DOHH2 (cell line): ENCODE measurements at regions not wholly inside any gene's neighbourhood (a gene's known extent, or its start where the extent isn't known, plus 50 kb on each side); places are given as distances from the start of the nearest gene placed in this dataset.

Source experiments
- H3F3A ChIP-seq: fragments of 200-600 bp; sonication (generic), shearing (Covaris generic); 2 replicates; pipeline ENCODE4 v1.6.0; 2016; ENCODE audit warnings: antibody characterized with exemption, mild to moderate bottlenecking; ENCODE audit not compliant: control insufficient read depth, insufficient read depth
- H3K27ac ChIP-seq: fragments of 200-600 bp; sonication (generic); 2 replicates; pipeline ENCODE4 v1.5.1; 2014; ENCODE audit warnings: low read depth, mild to moderate bottlenecking, low read length, moderate library complexity
- H3K27me3 ChIP-seq: fragments of 200-600 bp; sonication (generic); 2 replicates; pipeline ENCODE4 v1.6.1; 2014; ENCODE audit warnings: mild to moderate bottlenecking, low read length, mixed read lengths; ENCODE audit not compliant: control insufficient read depth
- H3K36me3 ChIP-seq: fragments of 200-600 bp; sonication (generic); 2 replicates; pipeline ENCODE4 v1.6.1; 2014; ENCODE audit warnings: mild to moderate bottlenecking, low read length, moderate library complexity, mixed read lengths; ENCODE audit not compliant: control insufficient read depth
- H3K4me1 ChIP-seq: fragments of 200-600 bp; sonication (generic); 2 replicates; pipeline ENCODE4 v1.6.1; 2014; ENCODE audit warnings: mild to moderate bottlenecking, low read length, mixed read lengths; ENCODE audit not compliant: control insufficient read depth
- H3K4me2 ChIP-seq: fragments of 200-600 bp; sonication (generic); 2 replicates; pipeline ENCODE4 v1.6.0; 2014; ENCODE audit warnings: mild to moderate bottlenecking, low read length, moderate library complexity
- H3K4me3 ChIP-seq: fragments of 200-600 bp; sonication (generic); 2 replicates; pipeline ENCODE4 v1.5.1; 2014; ENCODE audit warnings: mild to moderate bottlenecking, low read length, mixed read lengths
- H3K79me2 ChIP-seq: fragments of 200-600 bp; sonication (generic); 2 replicates; pipeline ENCODE4 v1.6.1; 2014; ENCODE audit warnings: mild to moderate bottlenecking, low read length, mixed read lengths; ENCODE audit not compliant: control insufficient read depth
- H3K9me2 ChIP-seq: fragments of 200-600 bp; sonication (generic); replicated peaks from 2 replicates; pipeline ENCODE4 v1.6.1; 2014; ENCODE audit warnings: mild to moderate bottlenecking, low read length, mixed read lengths; ENCODE audit not compliant: control insufficient read depth
- H3K9me3 ChIP-seq: fragments of 200-600 bp; sonication (generic); 2 replicates; pipeline ENCODE4 v1.6.1; 2014; ENCODE audit warnings: antibody characterized with exemption, low read length, mixed read lengths; ENCODE audit not compliant: control insufficient read depth, insufficient read depth
- H4K20me1 ChIP-seq: fragments of 200-600 bp; sonication (generic); 2 replicates; pipeline ENCODE4 v1.6.0; 2014; ENCODE audit warnings: low read depth, mild to moderate bottlenecking, antibody characterized with exemption, low read length, moderate library complexity; ENCODE audit not compliant: control insufficient read depth, insufficient read depth
- EZH2phosphoT487 ChIP-seq: fragments of 200-600 bp; sonication (generic); IDR thresholded peaks from 2 replicates; pipeline ENCODE4 v1.6.1; 2017; ENCODE audit warnings: borderline replicate concordance, mild to moderate bottlenecking, antibody characterized with exemption, low read length, moderate library complexity, mixed read lengths
- TF ChIP-seq, protein P1 (sequence below): fragments of 200-600 bp; sonication (generic); IDR thresholded peaks from one replicate; pipeline ENCODE4 v1.5.1; 2014; ENCODE audit warnings: antibody characterized with exemption, mild to moderate bottlenecking, low read depth, low read length; ENCODE audit not compliant: poor library complexity, severe bottlenecking

DNA sequence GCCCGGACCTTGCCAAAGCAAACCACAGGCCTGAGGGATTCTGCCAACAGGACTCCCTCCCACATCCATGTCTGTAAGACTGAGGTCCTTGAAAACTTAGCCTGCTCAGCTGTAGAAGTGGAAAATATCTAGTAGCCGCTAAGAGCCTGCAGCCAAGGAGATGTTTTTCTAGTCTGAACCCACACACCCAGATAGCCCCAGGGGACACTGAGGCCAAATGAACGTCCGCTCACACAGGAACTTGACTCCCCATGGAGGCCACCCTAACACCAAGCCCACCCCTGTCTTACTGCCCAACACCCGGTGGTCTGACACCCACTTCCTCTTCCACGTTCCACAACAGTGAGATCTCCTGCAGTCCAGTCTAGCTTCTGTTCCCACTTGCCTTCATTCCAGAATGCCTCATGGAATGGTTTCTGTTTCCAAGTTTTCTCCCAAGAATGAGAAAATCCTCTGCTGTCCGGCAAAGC lies 174.8 kb downstream of the PLPP3 start:
- no peak overlapping the region for H3K4me3 ChIP-seq
- no peak overlapping the region for H3K4me2 ChIP-seq
- H3K4me1 ChIP-seq = peaks cover 15% of the 10 kb centered on the region
- H3K36me3 ChIP-seq = no peaks in the 10 kb centered on the region
- no peak overlapping the region for H3K27ac ChIP-seq
- TF ChIP-seq, protein P1, sequence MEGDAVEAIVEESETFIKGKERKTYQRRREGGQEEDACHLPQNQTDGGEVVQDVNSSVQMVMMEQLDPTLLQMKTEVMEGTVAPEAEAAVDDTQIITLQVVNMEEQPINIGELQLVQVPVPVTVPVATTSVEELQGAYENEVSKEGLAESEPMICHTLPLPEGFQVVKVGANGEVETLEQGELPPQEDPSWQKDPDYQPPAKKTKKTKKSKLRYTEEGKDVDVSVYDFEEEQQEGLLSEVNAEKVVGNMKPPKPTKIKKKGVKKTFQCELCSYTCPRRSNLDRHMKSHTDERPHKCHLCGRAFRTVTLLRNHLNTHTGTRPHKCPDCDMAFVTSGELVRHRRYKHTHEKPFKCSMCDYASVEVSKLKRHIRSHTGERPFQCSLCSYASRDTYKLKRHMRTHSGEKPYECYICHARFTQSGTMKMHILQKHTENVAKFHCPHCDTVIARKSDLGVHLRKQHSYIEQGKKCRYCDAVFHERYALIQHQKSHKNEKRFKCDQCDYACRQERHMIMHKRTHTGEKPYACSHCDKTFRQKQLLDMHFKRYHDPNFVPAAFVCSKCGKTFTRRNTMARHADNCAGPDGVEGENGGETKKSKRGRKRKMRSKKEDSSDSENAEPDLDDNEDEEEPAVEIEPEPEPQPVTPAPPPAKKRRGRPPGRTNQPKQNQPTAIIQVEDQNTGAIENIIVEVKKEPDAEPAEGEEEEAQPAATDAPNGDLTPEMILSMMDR = no peak
- TF ChIP-seq EZH2phosphoT487 = no peak
- H3K9me2 ChIP-seq = no peaks in the 10 kb centered on the region
- H3K9me3 ChIP-seq = no peaks in the 10 kb centered on the region
- H4K20me1 ChIP-seq = no peaks in the 10 kb centered on the region
- H3K79me2 ChIP-seq = no peaks in the 10 kb centered on the region
- H3F3A ChIP-seq = no peaks in the 10 kb centered on the region
- H3K27me3 ChIP-seq = 0 out of 2 replicates have a peak, but pooled peaks cover 3% of the 10 kb centered on the region

DNA sequence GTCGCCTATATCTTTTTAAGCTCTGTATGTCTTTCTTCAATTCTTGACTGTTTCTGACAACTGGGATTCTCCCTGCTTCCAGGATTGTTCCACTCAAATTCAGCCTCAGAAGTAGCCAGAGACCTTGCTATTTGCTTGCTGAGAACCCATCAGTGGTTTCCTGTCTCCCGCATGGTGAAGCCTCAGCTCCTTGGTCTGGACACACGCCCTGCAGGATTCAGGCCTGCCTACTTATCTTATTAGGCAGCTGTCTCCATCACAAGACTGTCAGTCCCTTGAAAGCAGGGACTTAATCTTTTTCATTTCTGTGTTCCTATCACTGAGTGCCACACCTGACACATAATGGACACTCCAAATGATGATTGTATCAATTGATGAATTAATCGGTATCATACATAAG lies 175.3 kb downstream of the PLPP3 start:
- TF ChIP-seq EZH2phosphoT487 = no peak
- TF ChIP-seq, protein P1 = no peak
- no peak overlapping the region for H3K4me3 ChIP-seq
- H3K79me2 ChIP-seq = no peaks in the 10 kb centered on the region
- H4K20me1 ChIP-seq = no peaks in the 10 kb centered on the region
- H3K9me3 ChIP-seq = no peaks in the 10 kb centered on the region
- no peaks in the 10 kb centered on the region for H3K27me3 ChIP-seq
- H3K27ac ChIP-seq = no peak overlapping the region
- H3K36me3 ChIP-seq = no peaks in the 10 kb centered on the region
- no peak overlapping the region for H3K4me2 ChIP-seq
- H3K9me2 ChIP-seq = no peaks in the 10 kb centered on the region
- H3F3A ChIP-seq = no peaks in the 10 kb centered on the region
- H3K4me1 ChIP-seq = peaks cover 15% of the 10 kb centered on the region

DNA sequence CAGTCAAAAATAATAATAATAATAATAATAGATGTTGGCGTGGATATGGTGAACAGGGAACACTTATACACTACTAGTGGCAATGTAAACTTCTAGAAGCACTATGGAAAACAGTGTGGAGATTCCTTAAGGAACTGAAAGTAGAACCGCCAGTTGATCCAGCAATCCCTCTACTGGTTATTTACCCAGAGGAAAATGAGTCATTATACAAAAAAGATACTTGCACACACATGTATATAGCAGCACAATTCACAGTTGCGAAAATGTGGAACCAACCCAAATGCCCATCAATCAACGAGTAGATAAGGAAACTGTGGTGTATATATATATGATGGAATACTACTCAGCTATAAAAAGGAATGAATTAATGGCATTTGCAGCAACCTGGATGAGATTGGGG lies 176.0 kb downstream of the PLPP3 start:
- no peaks in the 10 kb centered on the region for H3F3A ChIP-seq
- TF ChIP-seq, protein P1 = no peak
- no peak for TF ChIP-seq EZH2phosphoT487
- H3K36me3 ChIP-seq = no peaks in the 10 kb centered on the region
- H3K79me2 ChIP-seq = no peaks in the 10 kb centered on the region
- H3K27me3 ChIP-seq = no peaks in the 10 kb centered on the region
- no peaks in the 10 kb centered on the region for H4K20me1 ChIP-seq
- no peaks in the 10 kb centered on the region for H3K9me3 ChIP-seq
- H3K9me2 ChIP-seq = no peaks in the 10 kb centered on the region
- H3K27ac ChIP-seq = no peak overlapping the region
- no peak overlapping the region for H3K4me3 ChIP-seq
- peaks cover 15% of the 10 kb centered on the region for H3K4me1 ChIP-seq
- no peak overlapping the region for H3K4me2 ChIP-seq
